HEK293T (cell line): ENCODE measurements at regions not wholly inside any gene's neighbourhood (a gene's known extent, or its start where the extent isn't known, plus 50 kb on each side); places are given as distances from the start of the nearest gene placed in this dataset.

Experiments
- CTBP1 ChIP-seq: fragments of 450-650 bp; IDR thresholded peaks from 2 replicates; pipeline ENCODE4 v1.6.1; 2016; ENCODE audit warnings: borderline replicate concordance
- ELF4 ChIP-seq: fragments of 450-650 bp; IDR thresholded peaks from 2 replicates; pipeline ENCODE4 v1.6.1; 2017; ENCODE audit warnings: antibody characterized with exemption
- HDGF ChIP-seq: fragments of 450-650 bp; IDR thresholded peaks from 2 replicates; pipeline ENCODE4 v1.6.1; 2017; ENCODE audit warnings: antibody characterized with exemption, borderline replicate concordance
- NFRKB ChIP-seq: fragments of 450-650 bp; IDR thresholded peaks from 2 replicates; pipeline ENCODE4 v1.6.1; 2016; ENCODE audit warnings: mild to moderate bottlenecking, moderate library complexity
- SP1 ChIP-seq: fragments of 450-650 bp; IDR thresholded peaks from 2 replicates; pipeline ENCODE4 v1.6.1; 2017
- SUZ12 ChIP-seq: fragments of 450-650 bp; IDR thresholded peaks from 2 replicates; pipeline ENCODE4 v1.6.1; 2016; ENCODE audit warnings: mild to moderate bottlenecking

DNA sequence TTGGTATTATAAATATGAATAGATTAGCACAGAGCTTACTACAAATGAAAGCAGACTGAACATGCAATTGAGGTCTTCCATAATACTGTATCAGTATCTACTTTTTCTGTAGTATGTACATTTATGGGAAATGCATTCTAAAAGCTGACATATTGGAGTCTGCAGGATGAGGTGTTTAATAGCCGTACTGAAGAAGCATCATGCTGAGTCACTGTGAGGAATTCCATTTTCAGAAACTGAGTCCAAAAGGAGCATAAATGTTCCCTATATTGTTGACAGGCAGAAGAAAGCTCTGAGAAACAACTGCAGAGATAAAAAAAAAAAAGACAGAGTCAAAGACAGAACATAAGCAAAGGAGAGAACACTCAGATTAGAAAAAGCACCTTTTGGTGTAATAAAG is 366.7 kb upstream of the SPHKAP start:
- no peak for TF ChIP-seq CTBP1
- no peak for TF ChIP-seq SUZ12
- no peak for TF ChIP-seq NFRKB
- no peak for TF ChIP-seq SP1
- TF ChIP-seq HDGF, result no peak
- no peak for TF ChIP-seq ELF4
